Panc1 (cell line): ENCODE measurements at regions not wholly inside any gene's neighbourhood (a gene's known extent, or its start where the extent isn't known, plus 50 kb on each side); places are given as distances from the start of the nearest gene placed in this dataset.

ENCODE experiments used
- CTCF ChIP-seq: fragments of 450-650 bp; IDR thresholded peaks from 2 replicates; pipeline ENCODE4 v1.5.1; 2017; ENCODE audit warnings: mild to moderate bottlenecking
- POLR2AphosphoS5 ChIP-seq: IDR thresholded peaks from 2 replicates; pipeline ENCODE4 v1.6.1; 2012; ENCODE audit warnings: mild to moderate bottlenecking, low read depth, low read length, moderate library complexity
- REST ChIP-seq, 2 experiments: IDR thresholded peaks; 2 replicates each; pipeline ENCODE4 v1.6.1; 2011 to 2012; ENCODE audit warnings: low read depth in 2 of 2, control low read depth in 1 of 2, low read length in 1 of 2, mild to moderate bottlenecking in 1 of 2, moderate library complexity in 1 of 2; ENCODE audit not compliant: insufficient read depth in 1 of 2
- TCF7L2 ChIP-seq: IDR thresholded peaks from 2 replicates; pipeline ENCODE4 v1.6.1; 2011; ENCODE audit warnings: mild to moderate bottlenecking, low read depth, low read length, inconsistent platforms

- TF ChIP-seq CTCF (no peak), POLR2AphosphoS5 (no peak), TCF7L2 (no peak), REST (IDR thresholded peaks at IDR 0.05; ENCODE audit: insufficient read depth in 1 of 2, low read depth in 2 of 2, low read length in 1 of 2) (no peak)
Measured at GRCh38 chr5:60007729-60008128, 114.2 kb upstream of the PDE4D start.
